ENCODE measurements at regions not wholly inside any gene's neighbourhood (a gene's known extent, or its start where the extent isn't known, plus 50 kb on each side); places are given as distances from the start of the nearest gene placed in this dataset.

DNA sequence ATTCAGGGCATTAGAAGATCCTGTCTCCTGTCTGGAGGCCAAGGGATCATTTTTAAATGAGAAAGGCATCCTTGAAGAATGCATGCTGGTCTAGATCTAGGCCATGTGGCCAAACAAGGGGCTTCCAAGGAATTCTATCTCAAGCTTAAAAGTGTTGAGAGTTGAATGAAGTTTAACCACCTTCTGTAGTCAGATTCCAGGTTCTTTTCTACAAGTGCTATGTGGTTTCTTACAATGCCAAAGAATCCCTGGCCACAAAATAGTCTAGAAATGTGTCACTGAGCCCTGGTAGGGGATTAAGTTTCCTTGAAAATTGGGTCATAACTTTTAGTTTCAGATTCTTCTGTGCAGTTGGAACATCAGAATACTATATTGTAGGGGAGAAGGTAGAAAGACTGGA is 640.7 kb upstream of the ACVR2A start:
- TF ChIP-seq, protein P1, sequence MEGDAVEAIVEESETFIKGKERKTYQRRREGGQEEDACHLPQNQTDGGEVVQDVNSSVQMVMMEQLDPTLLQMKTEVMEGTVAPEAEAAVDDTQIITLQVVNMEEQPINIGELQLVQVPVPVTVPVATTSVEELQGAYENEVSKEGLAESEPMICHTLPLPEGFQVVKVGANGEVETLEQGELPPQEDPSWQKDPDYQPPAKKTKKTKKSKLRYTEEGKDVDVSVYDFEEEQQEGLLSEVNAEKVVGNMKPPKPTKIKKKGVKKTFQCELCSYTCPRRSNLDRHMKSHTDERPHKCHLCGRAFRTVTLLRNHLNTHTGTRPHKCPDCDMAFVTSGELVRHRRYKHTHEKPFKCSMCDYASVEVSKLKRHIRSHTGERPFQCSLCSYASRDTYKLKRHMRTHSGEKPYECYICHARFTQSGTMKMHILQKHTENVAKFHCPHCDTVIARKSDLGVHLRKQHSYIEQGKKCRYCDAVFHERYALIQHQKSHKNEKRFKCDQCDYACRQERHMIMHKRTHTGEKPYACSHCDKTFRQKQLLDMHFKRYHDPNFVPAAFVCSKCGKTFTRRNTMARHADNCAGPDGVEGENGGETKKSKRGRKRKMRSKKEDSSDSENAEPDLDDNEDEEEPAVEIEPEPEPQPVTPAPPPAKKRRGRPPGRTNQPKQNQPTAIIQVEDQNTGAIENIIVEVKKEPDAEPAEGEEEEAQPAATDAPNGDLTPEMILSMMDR (IDR thresholded peaks at IDR 0.05): no peak
- no peak for TF ChIP-seq POLR2A (IDR thresholded peaks at IDR 0.05)
